ENCODE measurements at regions not wholly inside any gene's neighbourhood (a gene's known extent, or its start where the extent isn't known, plus 50 kb on each side); places are given as distances from the start of the nearest gene placed in this dataset.

DNA sequence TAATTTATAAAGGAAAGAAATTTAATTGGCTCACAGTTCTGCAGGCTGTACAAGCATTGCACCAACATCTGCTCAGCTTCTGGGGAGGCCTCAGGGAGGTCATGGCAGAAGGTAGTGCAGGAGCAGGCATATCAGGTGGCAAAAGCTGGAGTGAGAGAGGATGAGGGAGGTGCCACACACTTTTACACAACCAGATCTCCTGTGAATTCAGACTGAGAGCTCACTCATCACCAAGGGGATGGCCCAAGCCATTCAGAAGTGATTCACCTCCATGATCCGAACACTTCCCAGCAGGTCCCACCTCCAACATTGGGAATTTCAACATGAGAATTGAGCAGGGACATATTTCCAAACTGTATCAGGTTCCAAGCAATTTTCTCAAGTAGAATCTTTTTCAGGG is 84.7 kb upstream of the BRINP1 start:
- DNase-seq: no peak

DNA sequence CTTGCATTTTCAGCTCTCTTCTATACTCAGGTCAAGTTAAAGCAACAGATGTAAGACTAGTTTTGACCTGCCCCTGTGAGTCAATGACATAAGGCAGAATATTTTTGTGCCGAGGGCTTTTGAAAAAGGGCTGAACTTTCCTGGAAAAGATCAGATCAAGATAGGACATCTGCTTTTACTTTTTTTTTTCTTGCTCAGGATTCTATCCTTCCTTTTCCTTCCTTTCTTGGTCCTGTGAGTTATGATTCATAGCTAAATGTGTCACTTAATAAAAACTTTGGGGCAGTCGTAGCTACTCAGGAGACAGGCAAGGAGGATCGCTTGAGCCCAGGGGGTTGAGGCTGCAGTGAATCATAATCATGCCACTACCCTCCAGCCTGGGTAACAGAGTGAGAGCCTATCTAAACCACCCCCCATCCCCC is 84.3 kb upstream of the BRINP1 start:
- DNase-seq: no peak

GRCh38 chr9:119451426-119451825 is 82.2 kb upstream of the BRINP1 start:
- no peak for DNase-seq

DNA sequence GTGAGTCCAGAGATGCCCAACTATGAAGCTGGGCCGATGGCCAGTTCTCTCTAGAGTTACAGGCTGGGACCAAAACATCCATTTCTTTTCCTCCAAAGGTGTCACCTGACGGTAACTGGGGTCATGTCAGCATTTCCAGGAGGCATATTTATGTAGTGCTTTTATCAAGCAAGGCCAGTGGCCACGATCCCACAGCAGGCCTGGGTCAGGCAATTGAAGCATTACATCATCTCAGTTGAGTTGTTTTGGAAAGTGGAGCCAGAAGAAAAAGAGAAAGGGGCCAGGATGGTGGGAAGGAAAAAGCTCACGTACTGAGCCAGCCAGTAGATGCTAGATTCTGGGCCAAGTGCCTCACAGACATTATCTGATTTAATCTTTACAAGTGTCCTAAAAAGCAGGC is 73.9 kb upstream of the BRINP1 start:
- DNase-seq: no peak

GRCh38 chr9:119441832-119442231 is 72.6 kb upstream of the BRINP1 start:
- no peak for DNase-seq

DNA sequence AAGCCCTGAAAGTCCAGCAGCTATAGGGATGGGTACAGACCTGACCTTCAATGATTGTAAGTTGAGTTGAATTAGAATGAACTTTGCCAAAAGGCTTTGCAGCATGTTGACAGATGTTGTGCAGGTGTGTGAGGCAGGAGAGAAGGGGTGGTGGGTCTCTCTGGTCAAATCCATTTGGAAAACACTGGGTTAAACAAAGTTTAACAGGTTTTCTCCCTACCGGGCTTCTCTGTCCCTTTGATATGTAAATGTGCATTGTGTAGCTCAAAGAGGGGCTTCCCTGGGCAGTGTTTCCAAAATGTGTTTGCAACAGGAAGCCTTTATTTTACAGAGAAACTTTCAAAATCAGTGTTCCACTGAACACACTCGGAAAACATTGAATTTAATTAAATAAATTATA is 72.1 kb upstream of the BRINP1 start:
- DNase-seq: no peak

- DNase-seq: no peak
Measured at GRCh38 chr9:119436261-119436660, 67.0 kb upstream of the BRINP1 start.

DNA sequence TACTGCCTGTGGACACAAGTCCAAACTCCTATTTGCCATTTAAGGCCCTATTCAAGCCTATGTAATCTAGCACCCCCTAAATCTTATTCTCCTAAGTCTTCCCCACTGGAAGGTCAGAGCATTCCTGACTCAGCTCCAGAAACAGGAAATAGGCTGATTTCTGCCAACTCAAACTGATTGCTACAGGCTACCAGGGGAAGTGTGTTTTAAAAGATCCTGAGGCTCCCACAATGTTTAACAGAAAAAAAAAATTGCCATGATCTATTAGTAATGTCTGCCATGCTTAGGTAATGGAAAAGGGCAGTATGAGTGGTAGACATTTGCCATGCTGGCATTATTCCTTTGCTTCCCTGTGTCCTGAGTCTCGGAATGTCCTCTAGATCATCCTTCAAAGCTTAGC is 65.8 kb upstream of the BRINP1 start:
- no peak for DNase-seq

DNA sequence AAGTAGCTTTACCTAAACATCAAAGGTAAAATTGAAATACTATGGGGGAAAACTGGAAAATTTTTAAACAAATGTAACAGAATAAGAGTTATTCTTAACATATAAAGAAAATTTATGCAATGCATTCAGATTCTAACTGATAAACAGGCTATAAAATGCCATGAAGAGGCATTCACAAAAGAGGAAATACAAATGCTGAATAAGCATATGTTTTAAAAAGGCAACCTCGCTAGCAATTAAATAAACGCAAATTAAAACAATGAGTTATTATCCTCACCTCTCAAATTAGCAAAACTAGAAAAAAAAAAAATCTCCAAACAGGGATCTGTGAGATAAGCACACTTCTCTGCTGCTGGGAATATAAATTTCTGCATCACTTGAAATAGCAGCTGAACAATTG is 63.2 kb upstream of the BRINP1 start:
- DNase-seq: no peak

DNA sequence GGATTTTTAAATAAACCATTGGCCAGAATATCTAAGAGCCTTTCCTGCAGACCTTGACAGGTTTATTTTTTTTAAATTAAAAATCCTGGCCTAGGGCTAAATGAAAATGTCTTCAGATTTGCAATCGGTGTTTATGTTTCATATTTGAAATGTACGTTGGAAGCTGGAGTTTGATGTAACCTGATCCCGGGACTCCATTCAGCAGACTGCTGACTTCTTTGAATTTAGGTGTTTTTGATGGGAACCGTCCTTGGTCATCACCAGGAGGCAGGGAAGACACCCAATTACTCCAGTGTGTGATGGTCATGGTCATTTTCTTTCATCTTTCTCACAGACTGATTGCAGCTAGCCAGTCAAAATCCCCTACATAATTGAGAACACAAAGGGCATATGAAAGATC is 60.1 kb upstream of the BRINP1 start:
- no peak for DNase-seq

DNA sequence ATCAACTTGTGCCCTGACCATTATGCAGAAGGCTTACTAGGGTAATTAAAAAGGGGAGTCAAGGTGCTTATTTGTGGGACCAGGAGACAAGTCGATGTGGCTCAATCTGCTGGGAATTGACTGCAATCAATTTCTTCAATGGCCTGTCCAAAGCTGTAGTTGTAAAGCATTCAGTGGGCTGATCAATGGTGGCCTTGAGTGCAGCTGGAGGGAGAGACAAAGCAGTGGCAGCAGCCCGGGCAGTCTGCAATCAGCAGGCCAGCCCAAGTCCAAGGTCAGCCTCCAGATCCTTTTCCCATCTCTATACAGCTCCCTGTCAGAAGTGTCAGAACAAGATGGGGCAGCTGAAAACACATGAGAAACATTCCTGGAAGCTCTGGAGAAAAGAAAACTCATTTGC is 51.0 kb upstream of the BRINP1 start:
- no peak for DNase-seq

Data from activated effector memory CD4-positive, alpha-beta T cell treated with Interleukin-2 at 50 U/mL for 16 hours (primary cell).